ENCODE measurements at regions not wholly inside any gene's neighbourhood (a gene's known extent, or its start where the extent isn't known, plus 50 kb on each side); places are given as distances from the start of the nearest gene placed in this dataset.

DNA sequence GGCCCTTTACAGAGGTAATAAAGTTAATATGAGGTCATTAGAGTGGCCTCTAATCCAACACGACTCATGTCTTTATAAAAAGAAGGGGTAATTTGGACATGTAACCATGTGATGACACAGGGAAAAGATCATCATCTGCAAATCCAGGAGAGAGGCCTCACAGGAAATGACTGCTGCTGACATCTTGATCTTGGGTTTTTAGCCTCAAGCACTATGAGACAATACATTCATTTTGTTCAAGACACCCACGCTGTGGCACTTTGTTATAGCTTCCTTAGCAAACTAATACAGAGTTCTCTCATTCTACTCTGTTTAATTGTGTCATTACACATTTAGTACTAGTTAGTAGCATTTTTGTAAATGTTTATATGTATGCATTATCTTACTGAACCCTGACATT, 64.0 kb upstream of the RUNX1 start:
- TF ChIP-seq POLR2A (IDR thresholded peaks at IDR 0.05; ENCODE audit: low read length) (no peak), GATA1 (IDR thresholded peaks at IDR 0.05; ENCODE audit: low read depth, low read length) (no peak)

Data from erythroblast (primary cell).